HFF-Myc (cell line): ENCODE measurements at regions not wholly inside any gene's neighbourhood (a gene's known extent, or its start where the extent isn't known, plus 50 kb on each side); places are given as distances from the start of the nearest gene placed in this dataset.

Experiments used
- DNase-seq: peaks from one replicate; pipeline ENCODE4 v3.0.0-alpha.2; 2011; ENCODE audit warnings: low read depth; ENCODE audit errors: extremely low read depth
- H3K4me3 ChIP-seq: replicated peaks from 2 replicates; pipeline ENCODE4 v1.5.1; 2011; ENCODE audit warnings: low read depth, mild to moderate bottlenecking, control low read depth, low read length
- CTCF ChIP-seq: IDR thresholded peaks from 2 replicates; pipeline ENCODE4 v1.5.1; 2012; ENCODE audit warnings: mild to moderate bottlenecking, low read depth, low read length, control low read depth; ENCODE audit errors: missing control alignments

GRCh38 chr15:69951256-69951897 is 146.3 kb downstream of the TLE3 start:
- H3K4me3 ChIP-seq: no peak overlapping the region
- TF ChIP-seq CTCF: no peak
- no peak for DNase-seq

GRCh38 chr15:69951898-69952555 is 145.7 kb downstream of the TLE3 start:
- no peak for TF ChIP-seq CTCF
- H3K4me3 ChIP-seq: no peak overlapping the region
- no peak for DNase-seq

GRCh38 chr15:69953051-69953450 is 144.7 kb downstream of the TLE3 start:
- no peak overlapping the region for H3K4me3 ChIP-seq
- DNase-seq: no peak
- TF ChIP-seq CTCF: no peak

- no peak overlapping the region for H3K4me3 ChIP-seq
- no peak for TF ChIP-seq CTCF
- DNase-seq: no peak
Observed at GRCh38 chr15:69953816-69954215, 143.9 kb downstream of the TLE3 start.

- no peak for TF ChIP-seq CTCF
- DNase-seq: no peak
- H3K4me3 ChIP-seq: no peak overlapping the region
Observed at GRCh38 chr15:69954666-69955065, 143.1 kb downstream of the TLE3 start.

- no peak for TF ChIP-seq CTCF
- H3K4me3 ChIP-seq: no peak overlapping the region
- no peak for DNase-seq
Observed at GRCh38 chr15:69955240-69955894, 142.3 kb downstream of the TLE3 start.

- DNase-seq: no peak
- no peak for TF ChIP-seq CTCF
- H3K4me3 ChIP-seq: no peak overlapping the region
Observed at GRCh38 chr15:69956417-69956816, 141.3 kb downstream of the TLE3 start.
